ENCODE measurements at regions not wholly inside any gene's neighbourhood (a gene's known extent, or its start where the extent isn't known, plus 50 kb on each side); places are given as distances from the start of the nearest gene placed in this dataset.

DNA sequence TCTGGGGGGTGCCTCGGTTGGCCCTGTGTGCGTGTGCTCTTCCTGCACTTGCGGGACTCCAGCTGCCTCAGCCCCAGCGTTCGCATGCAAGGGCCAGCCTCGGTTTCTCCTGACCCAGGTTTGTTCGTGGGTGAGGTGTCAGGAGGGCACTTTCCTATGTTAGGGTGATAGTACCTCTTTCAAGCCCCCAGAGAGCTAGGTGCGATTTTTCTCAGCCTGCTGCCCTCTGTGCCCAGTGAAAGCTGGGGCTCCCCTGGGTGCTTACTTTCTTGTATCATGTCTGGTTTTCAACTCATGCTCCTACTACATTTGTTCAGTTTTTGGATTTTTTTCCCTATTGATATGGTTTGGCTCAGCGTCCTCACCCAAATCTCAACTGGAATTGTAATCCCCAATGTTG lies 289.2 kb downstream of the TEX29 start:
- no peaks in the 10 kb centered on the region for H3K27me3 ChIP-seq (ENCODE audit: insufficient read depth)
- no peak overlapping the region for H2AFZ ChIP-seq (ENCODE audit: low read depth)
- no peak overlapping the region for H3K9ac ChIP-seq
- no peaks in the 10 kb centered on the region for H4K20me1 ChIP-seq (ENCODE audit: insufficient read depth)
- DNase-seq, result no peak
- no peaks in the 10 kb centered on the region for H3F3A ChIP-seq (replicated peaks; ENCODE audit: insufficient read depth)
- H3K36me3 ChIP-seq (replicated peaks in 1 of 2; ENCODE audit: control insufficient read depth in 1 of 2, insufficient read depth in 2 of 2, low read length in 1 of 2), result no peaks in the 10 kb centered on the region
- no peaks in the 10 kb centered on the region for H3K79me2 ChIP-seq (ENCODE audit: insufficient read depth)
- H3K9me2 ChIP-seq, result no peaks in the 10 kb centered on the region
- no peak overlapping the region for H3K4me3 ChIP-seq (ENCODE audit: low read depth in 2 of 2, low read length in 1 of 2)
- H3K4me2 ChIP-seq, result no peak overlapping the region
- no peak overlapping the region for H3K27ac ChIP-seq (ENCODE audit: low read depth in 2 of 2, low read length in 1 of 2)
- ChIA-PET CTCF (no interaction called here), POLR2A (no interaction called here)
- TF ChIP-seq EZH2phosphoT487 (IDR thresholded peaks at IDR 0.05; ENCODE audit: borderline replicate concordance, low read depth) (no peak), JUND (IDR thresholded peaks at IDR 0.05) (no peak), TCF12 (IDR thresholded peaks at IDR 0.05) (no peak), CHD2 (IDR thresholded peaks at IDR 0.05; ENCODE audit: low read length, partially characterized antibody) (no peak), RCOR1 (IDR thresholded peaks at IDR 0.05; ENCODE audit: low read length) (no peak)
- TF ChIP-seq, protein P1, sequence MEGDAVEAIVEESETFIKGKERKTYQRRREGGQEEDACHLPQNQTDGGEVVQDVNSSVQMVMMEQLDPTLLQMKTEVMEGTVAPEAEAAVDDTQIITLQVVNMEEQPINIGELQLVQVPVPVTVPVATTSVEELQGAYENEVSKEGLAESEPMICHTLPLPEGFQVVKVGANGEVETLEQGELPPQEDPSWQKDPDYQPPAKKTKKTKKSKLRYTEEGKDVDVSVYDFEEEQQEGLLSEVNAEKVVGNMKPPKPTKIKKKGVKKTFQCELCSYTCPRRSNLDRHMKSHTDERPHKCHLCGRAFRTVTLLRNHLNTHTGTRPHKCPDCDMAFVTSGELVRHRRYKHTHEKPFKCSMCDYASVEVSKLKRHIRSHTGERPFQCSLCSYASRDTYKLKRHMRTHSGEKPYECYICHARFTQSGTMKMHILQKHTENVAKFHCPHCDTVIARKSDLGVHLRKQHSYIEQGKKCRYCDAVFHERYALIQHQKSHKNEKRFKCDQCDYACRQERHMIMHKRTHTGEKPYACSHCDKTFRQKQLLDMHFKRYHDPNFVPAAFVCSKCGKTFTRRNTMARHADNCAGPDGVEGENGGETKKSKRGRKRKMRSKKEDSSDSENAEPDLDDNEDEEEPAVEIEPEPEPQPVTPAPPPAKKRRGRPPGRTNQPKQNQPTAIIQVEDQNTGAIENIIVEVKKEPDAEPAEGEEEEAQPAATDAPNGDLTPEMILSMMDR (IDR thresholded peaks at IDR 0.05), result no peak
- TF ChIP-seq, protein P2, sequence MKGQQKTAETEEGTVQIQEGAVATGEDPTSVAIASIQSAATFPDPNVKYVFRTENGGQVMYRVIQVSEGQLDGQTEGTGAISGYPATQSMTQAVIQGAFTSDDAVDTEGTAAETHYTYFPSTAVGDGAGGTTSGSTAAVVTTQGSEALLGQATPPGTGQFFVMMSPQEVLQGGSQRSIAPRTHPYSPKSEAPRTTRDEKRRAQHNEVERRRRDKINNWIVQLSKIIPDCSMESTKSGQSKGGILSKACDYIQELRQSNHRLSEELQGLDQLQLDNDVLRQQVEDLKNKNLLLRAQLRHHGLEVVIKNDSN (IDR thresholded peaks at IDR 0.05; ENCODE audit: borderline replicate concordance, low read depth), result no peak
- TF ChIP-seq, protein P3, sequence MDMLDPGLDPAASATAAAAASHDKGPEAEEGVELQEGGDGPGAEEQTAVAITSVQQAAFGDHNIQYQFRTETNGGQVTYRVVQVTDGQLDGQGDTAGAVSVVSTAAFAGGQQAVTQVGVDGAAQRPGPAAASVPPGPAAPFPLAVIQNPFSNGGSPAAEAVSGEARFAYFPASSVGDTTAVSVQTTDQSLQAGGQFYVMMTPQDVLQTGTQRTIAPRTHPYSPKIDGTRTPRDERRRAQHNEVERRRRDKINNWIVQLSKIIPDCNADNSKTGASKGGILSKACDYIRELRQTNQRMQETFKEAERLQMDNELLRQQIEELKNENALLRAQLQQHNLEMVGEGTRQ (IDR thresholded peaks at IDR 0.05; ENCODE audit: borderline replicate concordance, low read depth, low read length), result no peak
- TF ChIP-seq, protein P4, sequence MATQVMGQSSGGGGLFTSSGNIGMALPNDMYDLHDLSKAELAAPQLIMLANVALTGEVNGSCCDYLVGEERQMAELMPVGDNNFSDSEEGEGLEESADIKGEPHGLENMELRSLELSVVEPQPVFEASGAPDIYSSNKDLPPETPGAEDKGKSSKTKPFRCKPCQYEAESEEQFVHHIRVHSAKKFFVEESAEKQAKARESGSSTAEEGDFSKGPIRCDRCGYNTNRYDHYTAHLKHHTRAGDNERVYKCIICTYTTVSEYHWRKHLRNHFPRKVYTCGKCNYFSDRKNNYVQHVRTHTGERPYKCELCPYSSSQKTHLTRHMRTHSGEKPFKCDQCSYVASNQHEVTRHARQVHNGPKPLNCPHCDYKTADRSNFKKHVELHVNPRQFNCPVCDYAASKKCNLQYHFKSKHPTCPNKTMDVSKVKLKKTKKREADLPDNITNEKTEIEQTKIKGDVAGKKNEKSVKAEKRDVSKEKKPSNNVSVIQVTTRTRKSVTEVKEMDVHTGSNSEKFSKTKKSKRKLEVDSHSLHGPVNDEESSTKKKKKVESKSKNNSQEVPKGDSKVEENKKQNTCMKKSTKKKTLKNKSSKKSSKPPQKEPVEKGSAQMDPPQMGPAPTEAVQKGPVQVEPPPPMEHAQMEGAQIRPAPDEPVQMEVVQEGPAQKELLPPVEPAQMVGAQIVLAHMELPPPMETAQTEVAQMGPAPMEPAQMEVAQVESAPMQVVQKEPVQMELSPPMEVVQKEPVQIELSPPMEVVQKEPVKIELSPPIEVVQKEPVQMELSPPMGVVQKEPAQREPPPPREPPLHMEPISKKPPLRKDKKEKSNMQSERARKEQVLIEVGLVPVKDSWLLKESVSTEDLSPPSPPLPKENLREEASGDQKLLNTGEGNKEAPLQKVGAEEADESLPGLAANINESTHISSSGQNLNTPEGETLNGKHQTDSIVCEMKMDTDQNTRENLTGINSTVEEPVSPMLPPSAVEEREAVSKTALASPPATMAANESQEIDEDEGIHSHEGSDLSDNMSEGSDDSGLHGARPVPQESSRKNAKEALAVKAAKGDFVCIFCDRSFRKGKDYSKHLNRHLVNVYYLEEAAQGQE (IDR thresholded peaks at IDR 0.05; ENCODE audit: low read depth, low read length), result no peak
- no peaks in the 10 kb centered on the region for H3K9me3 ChIP-seq
- no peaks in the 10 kb centered on the region for H3K4me1 ChIP-seq (ENCODE audit: control insufficient read depth in 1 of 2, insufficient read depth in 2 of 2, low read depth in 1 of 2, low read length in 1 of 2)
- 20% methylated on average over 4 of the region's 9 CpGs for WGBS (ENCODE audit: low lambda C conversion rate)

DNA sequence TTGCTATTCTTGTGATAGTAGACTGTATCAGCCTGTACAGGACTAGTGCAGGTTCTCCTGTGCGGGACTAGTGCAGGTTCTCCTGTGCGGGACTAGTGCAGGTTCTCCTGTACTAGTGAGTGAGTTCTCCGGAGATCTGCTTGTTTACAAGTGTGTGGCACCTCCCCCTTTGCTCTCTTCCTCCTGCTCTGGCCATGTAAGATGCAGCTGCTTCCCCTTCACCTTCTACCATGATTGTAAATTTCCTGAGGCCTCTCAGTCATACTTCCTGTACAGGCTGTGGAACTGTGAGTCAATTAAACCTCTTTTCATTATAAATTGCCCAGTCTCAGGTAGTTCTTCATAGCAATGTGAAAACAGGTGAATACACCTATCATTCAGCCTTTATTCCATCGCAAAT lies 289.6 kb downstream of the TEX29 start:
- Histone ChIP-seq H3K27ac (ENCODE audit: low read depth in 2 of 2, low read length in 1 of 2) (no peak overlapping the region), H3K36me3 (replicated peaks in 1 of 2; ENCODE audit: control insufficient read depth in 1 of 2, insufficient read depth in 2 of 2, low read length in 1 of 2) (no peaks in the 10 kb centered on the region), H3K27me3 (ENCODE audit: insufficient read depth) (no peaks in the 10 kb centered on the region), H3K9me2 (no peaks in the 10 kb centered on the region), H2AFZ (ENCODE audit: low read depth) (no peak overlapping the region), H3K4me3 (ENCODE audit: low read depth in 2 of 2, low read length in 1 of 2) (no peak overlapping the region), H3K79me2 (ENCODE audit: insufficient read depth) (no peaks in the 10 kb centered on the region), H3K9ac (no peak overlapping the region), H3F3A (replicated peaks; ENCODE audit: insufficient read depth) (no peaks in the 10 kb centered on the region), H3K4me2 (no peak overlapping the region), H4K20me1 (ENCODE audit: insufficient read depth) (no peaks in the 10 kb centered on the region), H3K9me3 (no peaks in the 10 kb centered on the region), H3K4me1 (ENCODE audit: control insufficient read depth in 1 of 2, insufficient read depth in 2 of 2, low read depth in 1 of 2, low read length in 1 of 2) (no peaks in the 10 kb centered on the region)
- DNase-seq, result no peak
- ChIA-PET CTCF (no interaction called here), POLR2A (no interaction called here)
- 26% methylated on average over 4 of the region's 4 CpGs for WGBS (ENCODE audit: low lambda C conversion rate)
- TF ChIP-seq, protein P5, sequence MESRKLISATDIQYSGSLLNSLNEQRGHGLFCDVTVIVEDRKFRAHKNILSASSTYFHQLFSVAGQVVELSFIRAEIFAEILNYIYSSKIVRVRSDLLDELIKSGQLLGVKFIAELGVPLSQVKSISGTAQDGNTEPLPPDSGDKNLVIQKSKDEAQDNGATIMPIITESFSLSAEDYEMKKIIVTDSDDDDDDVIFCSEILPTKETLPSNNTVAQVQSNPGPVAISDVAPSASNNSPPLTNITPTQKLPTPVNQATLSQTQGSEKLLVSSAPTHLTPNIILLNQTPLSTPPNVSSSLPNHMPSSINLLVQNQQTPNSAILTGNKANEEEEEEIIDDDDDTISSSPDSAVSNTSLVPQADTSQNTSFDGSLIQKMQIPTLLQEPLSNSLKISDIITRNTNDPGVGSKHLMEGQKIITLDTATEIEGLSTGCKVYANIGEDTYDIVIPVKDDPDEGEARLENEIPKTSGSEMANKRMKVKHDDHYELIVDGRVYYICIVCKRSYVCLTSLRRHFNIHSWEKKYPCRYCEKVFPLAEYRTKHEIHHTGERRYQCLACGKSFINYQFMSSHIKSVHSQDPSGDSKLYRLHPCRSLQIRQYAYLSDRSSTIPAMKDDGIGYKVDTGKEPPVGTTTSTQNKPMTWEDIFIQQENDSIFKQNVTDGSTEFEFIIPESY (IDR thresholded peaks at IDR 0.05; ENCODE audit: borderline replicate concordance, low read depth), result no peak
- TF ChIP-seq RXRA (IDR thresholded peaks at IDR 0.05; ENCODE audit: borderline replicate concordance, low read depth), result no peak
- TF ChIP-seq, protein P6, sequence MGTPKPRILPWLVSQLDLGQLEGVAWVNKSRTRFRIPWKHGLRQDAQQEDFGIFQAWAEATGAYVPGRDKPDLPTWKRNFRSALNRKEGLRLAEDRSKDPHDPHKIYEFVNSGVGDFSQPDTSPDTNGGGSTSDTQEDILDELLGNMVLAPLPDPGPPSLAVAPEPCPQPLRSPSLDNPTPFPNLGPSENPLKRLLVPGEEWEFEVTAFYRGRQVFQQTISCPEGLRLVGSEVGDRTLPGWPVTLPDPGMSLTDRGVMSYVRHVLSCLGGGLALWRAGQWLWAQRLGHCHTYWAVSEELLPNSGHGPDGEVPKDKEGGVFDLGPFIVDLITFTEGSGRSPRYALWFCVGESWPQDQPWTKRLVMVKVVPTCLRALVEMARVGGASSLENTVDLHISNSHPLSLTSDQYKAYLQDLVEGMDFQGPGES (IDR thresholded peaks at IDR 0.05; ENCODE audit: low read depth, low read length), result no peak
- no peak for TF ChIP-seq GATA2 (CRISPR knock-in tag; IDR thresholded peaks at IDR 0.05)
- TF ChIP-seq NRF1 (IDR thresholded peaks at IDR 0.05; ENCODE audit: low read depth, low read length), result no peak
- no peak for TF ChIP-seq MEF2A (IDR thresholded peaks at IDR 0.05; ENCODE audit: borderline replicate concordance, low read depth)
- no peak for TF ChIP-seq ELF1 (IDR thresholded peaks at IDR 0.05)
- no peak for TF ChIP-seq RFX5 (IDR thresholded peaks at IDR 0.05; ENCODE audit: low read length)
- TF ChIP-seq RCOR1 (IDR thresholded peaks at IDR 0.05; ENCODE audit: low read length), result no peak
- TF ChIP-seq POLR2AphosphoS5 (IDR thresholded peaks at IDR 0.05; ENCODE audit: low read depth, low read length), result no peak
- no peak for TF ChIP-seq GABPA (IDR thresholded peaks at IDR 0.05; ENCODE audit: low read depth)
- TF ChIP-seq TCF12 (IDR thresholded peaks at IDR 0.05), result no peak

Data from SK-N-SH (cell line).